ENCODE measurements at regions not wholly inside any gene's neighbourhood (a gene's known extent, or its start where the extent isn't known, plus 50 kb on each side); places are given as distances from the start of the nearest gene placed in this dataset.

DNA sequence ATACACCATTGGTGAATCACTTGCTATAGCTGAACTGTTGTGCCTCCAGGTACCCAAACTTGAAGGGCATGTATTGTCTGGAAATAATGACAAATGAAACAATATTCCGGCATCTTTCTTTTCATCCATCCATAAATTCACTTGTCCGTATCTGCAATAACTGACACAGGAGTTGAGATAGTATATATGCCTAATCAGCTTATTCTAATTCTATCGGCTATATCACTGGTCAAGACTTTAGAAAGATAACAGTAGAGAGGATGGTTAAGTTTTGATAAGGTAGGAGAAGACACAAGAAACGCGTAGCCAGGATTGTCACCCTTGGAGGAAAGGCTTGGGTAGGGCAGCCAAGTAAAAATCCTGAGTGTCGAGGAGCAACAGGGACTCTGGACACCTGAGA is 1634.6 kb upstream of the CELF4 start:
- no peak for TF ChIP-seq POLR2AphosphoS5 (IDR thresholded peaks at IDR 0.05; ENCODE audit: low read depth)
- TF ChIP-seq EZH2 (IDR thresholded peaks at IDR 0.05; ENCODE audit: low read depth, unreplicated experiment): no peak
- no peak for TF ChIP-seq CTCF (conservative IDR thresholded peaks at IDR 0.05; ENCODE audit: low read depth in 2 of 2)
- TF ChIP-seq JUNB (IDR thresholded peaks at IDR 0.05; ENCODE audit: unreplicated experiment): no peak
- no peak for TF ChIP-seq ZNF114 (CRISPR knock-in tag; IDR thresholded peaks at IDR 0.05)
- no peak for TF ChIP-seq ZNF331 (CRISPR knock-in tag; IDR thresholded peaks at IDR 0.05; ENCODE audit: low read depth)
- TF ChIP-seq CREB1 (CRISPR knock-in tag; IDR thresholded peaks at IDR 0.05; ENCODE audit: low read depth): no peak
- TF ChIP-seq, protein P1, sequence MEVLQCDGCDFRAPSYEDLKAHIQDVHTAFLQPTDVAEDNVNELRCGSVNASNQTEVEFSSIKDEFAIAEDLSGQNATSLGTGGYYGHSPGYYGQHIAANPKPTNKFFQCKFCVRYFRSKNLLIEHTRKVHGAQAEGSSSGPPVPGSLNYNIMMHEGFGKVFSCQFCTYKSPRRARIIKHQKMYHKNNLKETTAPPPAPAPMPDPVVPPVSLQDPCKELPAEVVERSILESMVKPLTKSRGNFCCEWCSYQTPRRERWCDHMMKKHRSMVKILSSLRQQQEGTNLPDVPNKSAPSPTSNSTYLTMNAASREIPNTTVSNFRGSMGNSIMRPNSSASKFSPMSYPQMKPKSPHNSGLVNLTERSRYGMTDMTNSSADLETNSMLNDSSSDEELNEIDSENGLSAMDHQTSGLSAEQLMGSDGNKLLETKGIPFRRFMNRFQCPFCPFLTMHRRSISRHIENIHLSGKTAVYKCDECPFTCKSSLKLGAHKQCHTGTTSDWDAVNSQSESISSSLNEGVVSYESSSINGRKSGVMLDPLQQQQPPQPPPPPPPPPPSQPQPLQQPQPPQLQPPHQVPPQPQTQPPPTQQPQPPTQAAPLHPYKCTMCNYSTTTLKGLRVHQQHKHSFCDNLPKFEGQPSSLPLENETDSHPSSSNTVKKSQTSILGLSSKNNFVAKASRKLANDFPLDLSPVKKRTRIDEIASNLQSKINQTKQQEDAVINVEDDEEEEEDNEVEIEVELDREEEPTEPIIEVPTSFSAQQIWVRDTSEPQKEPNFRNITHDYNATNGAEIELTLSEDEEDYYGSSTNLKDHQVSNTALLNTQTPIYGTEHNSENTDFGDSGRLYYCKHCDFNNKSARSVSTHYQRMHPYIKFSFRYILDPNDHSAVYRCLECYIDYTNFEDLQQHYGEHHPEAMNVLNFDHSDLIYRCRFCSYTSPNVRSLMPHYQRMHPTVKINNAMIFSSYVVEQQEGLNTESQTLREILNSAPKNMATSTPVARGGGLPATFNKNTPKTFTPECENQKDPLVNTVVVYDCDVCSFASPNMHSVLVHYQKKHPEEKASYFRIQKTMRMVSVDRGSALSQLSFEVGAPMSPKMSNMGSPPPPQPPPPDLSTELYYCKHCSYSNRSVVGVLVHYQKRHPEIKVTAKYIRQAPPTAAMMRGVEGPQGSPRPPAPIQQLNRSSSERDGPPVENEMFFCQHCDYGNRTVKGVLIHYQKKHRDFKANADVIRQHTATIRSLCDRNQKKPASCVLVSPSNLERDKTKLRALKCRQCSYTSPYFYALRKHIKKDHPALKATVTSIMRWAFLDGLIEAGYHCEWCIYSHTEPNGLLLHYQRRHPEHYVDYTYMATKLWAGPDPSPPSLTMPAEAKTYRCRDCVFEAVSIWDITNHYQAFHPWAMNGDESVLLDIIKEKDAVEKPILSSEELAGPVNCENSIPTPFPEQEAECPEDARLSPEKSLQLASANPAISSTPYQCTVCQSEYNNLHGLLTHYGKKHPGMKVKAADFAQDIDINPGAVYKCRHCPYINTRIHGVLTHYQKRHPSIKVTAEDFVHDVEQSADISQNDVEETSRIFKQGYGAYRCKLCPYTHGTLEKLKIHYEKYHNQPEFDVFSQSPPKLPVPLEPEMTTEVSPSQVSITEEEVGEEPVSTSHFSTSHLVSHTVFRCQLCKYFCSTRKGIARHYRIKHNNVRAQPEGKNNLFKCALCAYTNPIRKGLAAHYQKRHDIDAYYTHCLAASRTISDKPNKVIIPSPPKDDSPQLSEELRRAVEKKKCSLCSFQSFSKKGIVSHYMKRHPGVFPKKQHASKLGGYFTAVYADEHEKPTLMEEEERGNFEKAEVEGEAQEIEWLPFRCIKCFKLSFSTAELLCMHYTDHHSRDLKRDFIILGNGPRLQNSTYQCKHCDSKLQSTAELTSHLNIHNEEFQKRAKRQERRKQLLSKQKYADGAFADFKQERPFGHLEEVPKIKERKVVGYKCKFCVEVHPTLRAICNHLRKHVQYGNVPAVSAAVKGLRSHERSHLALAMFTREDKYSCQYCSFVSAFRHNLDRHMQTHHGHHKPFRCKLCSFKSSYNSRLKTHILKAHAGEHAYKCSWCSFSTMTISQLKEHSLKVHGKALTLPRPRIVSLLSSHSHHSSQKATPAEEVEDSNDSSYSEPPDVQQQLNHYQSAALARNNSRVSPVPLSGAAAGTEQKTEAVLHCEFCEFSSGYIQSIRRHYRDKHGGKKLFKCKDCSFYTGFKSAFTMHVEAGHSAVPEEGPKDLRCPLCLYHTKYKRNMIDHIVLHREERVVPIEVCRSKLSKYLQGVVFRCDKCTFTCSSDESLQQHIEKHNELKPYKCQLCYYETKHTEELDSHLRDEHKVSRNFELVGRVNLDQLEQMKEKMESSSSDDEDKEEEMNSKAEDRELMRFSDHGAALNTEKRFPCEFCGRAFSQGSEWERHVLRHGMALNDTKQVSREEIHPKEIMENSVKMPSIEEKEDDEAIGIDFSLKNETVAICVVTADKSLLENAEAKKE (CRISPR knock-in tag; IDR thresholded peaks at IDR 0.05): no peak
- TF ChIP-seq EZH2phosphoT487 (IDR thresholded peaks at IDR 0.05; ENCODE audit: unreplicated experiment): no peak
- no peak for TF ChIP-seq REST (IDR thresholded peaks at IDR 0.05; ENCODE audit: unreplicated experiment)
- no peak for TF ChIP-seq NANOG (IDR thresholded peaks at IDR 0.05; ENCODE audit: borderline replicate concordance)
- TF ChIP-seq, protein P2, sequence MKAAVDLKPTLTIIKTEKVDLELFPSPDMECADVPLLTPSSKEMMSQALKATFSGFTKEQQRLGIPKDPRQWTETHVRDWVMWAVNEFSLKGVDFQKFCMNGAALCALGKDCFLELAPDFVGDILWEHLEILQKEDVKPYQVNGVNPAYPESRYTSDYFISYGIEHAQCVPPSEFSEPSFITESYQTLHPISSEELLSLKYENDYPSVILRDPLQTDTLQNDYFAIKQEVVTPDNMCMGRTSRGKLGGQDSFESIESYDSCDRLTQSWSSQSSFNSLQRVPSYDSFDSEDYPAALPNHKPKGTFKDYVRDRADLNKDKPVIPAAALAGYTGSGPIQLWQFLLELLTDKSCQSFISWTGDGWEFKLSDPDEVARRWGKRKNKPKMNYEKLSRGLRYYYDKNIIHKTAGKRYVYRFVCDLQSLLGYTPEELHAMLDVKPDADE (IDR thresholded peaks at IDR 0.05): no peak
- TF ChIP-seq STAT1 (IDR thresholded peaks at IDR 0.05; ENCODE audit: unreplicated experiment): no peak

All from GM23338 (cell line).